ENCODE measurements at regions not wholly inside any gene's neighbourhood (a gene's known extent, or its start where the extent isn't known, plus 50 kb on each side); places are given as distances from the start of the nearest gene placed in this dataset.

- TF ChIP-seq POLR2A (IDR thresholded peaks at IDR 0.05; ENCODE audit: low read depth, low read length): no peak
- TF ChIP-seq CTCF (conservative IDR thresholded peaks at IDR 0.05; ENCODE audit: low read depth, low read length): no peak
- TF ChIP-seq MAFK (IDR thresholded peaks at IDR 0.05; ENCODE audit: low read depth, low read length): no peak
- no peak for TF ChIP-seq USF2 (IDR thresholded peaks at IDR 0.05; ENCODE audit: low read depth, low read length)
- no peak for TF ChIP-seq MXI1 (IDR thresholded peaks at IDR 0.05; ENCODE audit: borderline replicate concordance, low read depth, low read length)
- TF ChIP-seq CEBPB (IDR thresholded peaks at IDR 0.05; ENCODE audit: low read depth, low read length): no peak
- no peak for TF ChIP-seq CHD1 (IDR thresholded peaks at IDR 0.05; ENCODE audit: low read depth, low read length)
- TF ChIP-seq ELK1 (IDR thresholded peaks at IDR 0.05; ENCODE audit: borderline replicate concordance, low read depth, low read length): no peak
- no peak for TF ChIP-seq RCOR1 (IDR thresholded peaks at IDR 0.05; ENCODE audit: insufficient replicate concordance, low read length)
- TF ChIP-seq SMC3 (IDR thresholded peaks at IDR 0.05; ENCODE audit: low read depth, low read length): no peak
- TF ChIP-seq MAZ (IDR thresholded peaks at IDR 0.05; ENCODE audit: borderline replicate concordance, low read depth, low read length): no peak
Measured at GRCh38 chr2:134154246-134154645, 99.6 kb upstream of the MGAT5 start.
